ENCODE measurements at regions not wholly inside any gene's neighbourhood (a gene's known extent, or its start where the extent isn't known, plus 50 kb on each side); places are given as distances from the start of the nearest gene placed in this dataset.

- no peak for DNase-seq
Measured at GRCh38 chr6:82068721-82069120, 178.8 kb downstream of the IBTK start.

- no peak for DNase-seq
Measured at GRCh38 chr6:82066991-82067411, 180.5 kb downstream of the IBTK start.

- DNase-seq: no peak
Measured at GRCh38 chr6:82066196-82066595, 181.3 kb downstream of the IBTK start.

GRCh38 chr6:82063574-82063973 is 184.0 kb downstream of the IBTK start:
- no peak for DNase-seq

GRCh38 chr6:82062219-82062618 is 185.3 kb downstream of the IBTK start:
- no peak for DNase-seq

GRCh38 chr6:82057846-82058554 is 189.5 kb downstream of the IBTK start:
- no peak for DNase-seq

- DNase-seq: no peak
Measured at GRCh38 chr6:82056567-82056966, 191.0 kb downstream of the IBTK start.

- DNase-seq: no peak
Measured at GRCh38 chr6:82045965-82046756, 201.4 kb downstream of the IBTK start.

- DNase-seq: no peak
Measured at GRCh38 chr6:82040405-82041221, 206.9 kb downstream of the IBTK start.

GRCh38 chr6:82038631-82039030 is 208.9 kb downstream of the IBTK start:
- DNase-seq: no peak

- no peak for DNase-seq
Measured at GRCh38 chr6:82035526-82035925, 212.0 kb downstream of the IBTK start.

GRCh38 chr6:82033631-82034211 is 213.8 kb downstream of the IBTK start:
- no peak for DNase-seq

GRCh38 chr6:82032444-82032843 is 215.1 kb downstream of the IBTK start:
- no peak for DNase-seq

- no peak for DNase-seq
Measured at GRCh38 chr6:82030761-82031503, 216.6 kb downstream of the IBTK start.

GRCh38 chr6:82030301-82030700 is 217.2 kb downstream of the IBTK start:
- DNase-seq: no peak

- no peak for DNase-seq
Measured at GRCh38 chr6:82025271-82025670, 222.3 kb downstream of the IBTK start.

GRCh38 chr6:82022614-82023129 is 224.9 kb downstream of the IBTK start:
- DNase-seq: no peak

GRCh38 chr6:82017773-82018172 is 229.8 kb downstream of the IBTK start:
- no peak for DNase-seq

GRCh38 chr6:82017288-82017687 is 230.3 kb downstream of the IBTK start:
- no peak for DNase-seq

- DNase-seq: no peak
Measured at GRCh38 chr6:82015526-82015925, 232.0 kb downstream of the IBTK start.

- no peak for DNase-seq
Measured at GRCh38 chr6:82015043-82015442, 232.5 kb downstream of the IBTK start.
